ENCODE measurements at regions not wholly inside any gene's neighbourhood (a gene's known extent, or its start where the extent isn't known, plus 50 kb on each side); places are given as distances from the start of the nearest gene placed in this dataset.

DNA sequence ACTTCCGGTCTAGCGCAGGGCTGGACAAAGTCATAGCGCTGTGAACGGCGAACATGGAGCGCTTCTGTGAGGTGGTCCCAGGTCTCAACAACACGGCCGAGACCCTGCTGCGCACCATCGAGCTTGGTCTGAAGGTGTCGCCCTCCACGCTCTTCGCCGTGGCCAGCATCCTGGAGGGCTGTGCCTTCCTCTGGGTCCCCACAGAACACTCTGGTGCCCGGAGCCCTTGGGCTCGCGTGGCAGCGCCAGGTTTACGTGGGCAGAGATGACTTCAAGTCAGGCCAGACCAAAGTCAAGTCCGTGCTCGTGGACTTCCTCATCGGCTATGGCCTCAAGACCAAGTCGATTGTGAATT, 128.6 kb downstream of the ANAPC4 start:
- Histone ChIP-seq H3K4me2 (ENCODE audit: low read length) (no peak overlapping the region), H3K27ac (ENCODE audit: low read depth, low read length) (no peak overlapping the region), H3K4me3 (replicated peaks in 1 of 2; ENCODE audit: low read depth in 1 of 2, low read length in 2 of 2) (no peak overlapping the region), H4K20me1 (ENCODE audit: insufficient read depth) (no peaks in the 10 kb centered on the region), H2AFZ (ENCODE audit: low read depth, low read length, poor library complexity, severe bottlenecking) (no peak overlapping the region), H3K36me3 (ENCODE audit: control insufficient read depth in 1 of 2, insufficient read depth in 2 of 2, low read length in 2 of 2) (no peaks in the 10 kb centered on the region), H3K9me3 (ENCODE audit: control insufficient read depth in 1 of 2, insufficient read depth in 1 of 2, low read depth in 1 of 2, low read length in 2 of 2) (no peaks in the 10 kb centered on the region), H3K27me3 (ENCODE audit: insufficient read depth, low read length) (no peaks in the 10 kb centered on the region), H3K79me2 (ENCODE audit: insufficient read depth, low read length) (no peaks in the 10 kb centered on the region), H3K9me2 (ENCODE audit: insufficient read depth) (no peaks in the 10 kb centered on the region), H3K4me1 (ENCODE audit: control insufficient read depth in 1 of 2, insufficient read depth in 2 of 2, low read length in 2 of 2) (no peaks in the 10 kb centered on the region), H3K9ac (ENCODE audit: low read length) (no peak overlapping the region)
- DNase-seq (ENCODE audit: low read depth, low spot score) (no peak), ATAC-seq (no peak)
- intact Hi-C loops (cut with micrococcal nuclease), result no loop called here
- TF ChIP-seq, protein P1, sequence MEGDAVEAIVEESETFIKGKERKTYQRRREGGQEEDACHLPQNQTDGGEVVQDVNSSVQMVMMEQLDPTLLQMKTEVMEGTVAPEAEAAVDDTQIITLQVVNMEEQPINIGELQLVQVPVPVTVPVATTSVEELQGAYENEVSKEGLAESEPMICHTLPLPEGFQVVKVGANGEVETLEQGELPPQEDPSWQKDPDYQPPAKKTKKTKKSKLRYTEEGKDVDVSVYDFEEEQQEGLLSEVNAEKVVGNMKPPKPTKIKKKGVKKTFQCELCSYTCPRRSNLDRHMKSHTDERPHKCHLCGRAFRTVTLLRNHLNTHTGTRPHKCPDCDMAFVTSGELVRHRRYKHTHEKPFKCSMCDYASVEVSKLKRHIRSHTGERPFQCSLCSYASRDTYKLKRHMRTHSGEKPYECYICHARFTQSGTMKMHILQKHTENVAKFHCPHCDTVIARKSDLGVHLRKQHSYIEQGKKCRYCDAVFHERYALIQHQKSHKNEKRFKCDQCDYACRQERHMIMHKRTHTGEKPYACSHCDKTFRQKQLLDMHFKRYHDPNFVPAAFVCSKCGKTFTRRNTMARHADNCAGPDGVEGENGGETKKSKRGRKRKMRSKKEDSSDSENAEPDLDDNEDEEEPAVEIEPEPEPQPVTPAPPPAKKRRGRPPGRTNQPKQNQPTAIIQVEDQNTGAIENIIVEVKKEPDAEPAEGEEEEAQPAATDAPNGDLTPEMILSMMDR (IDR thresholded peaks at IDR 0.05 in 2 of 3, conservative IDR thresholded peaks at IDR 0.05 in 1 of 3; ENCODE audit: borderline replicate concordance in 1 of 3, insufficient read depth in 1 of 3, low read depth in 2 of 3, low read length in 2 of 3), result no peak
- TF ChIP-seq YY1 (IDR thresholded peaks at IDR 0.05; ENCODE audit: extremely low read depth, insufficient replicate concordance, low read depth, low read length), result no peak
- no peak for TF ChIP-seq ZFX (IDR thresholded peaks at IDR 0.05)
- TF ChIP-seq POLR2AphosphoS5 (IDR thresholded peaks at IDR 0.05; ENCODE audit: low read depth, low read length), result no peak
- ChIA-PET CTCF (no interaction called here), POLR2A (no interaction called here), RAD21 (ENCODE audit: low non-redundant PET in 1 of 2, low total read pairs in 2 of 2, uncharacterized antibody in 2 of 2, unreplicated experiment in 2 of 2) (no interaction called here)
- BruUV-seq (replicated peaks), result no TSS peak

DNA sequence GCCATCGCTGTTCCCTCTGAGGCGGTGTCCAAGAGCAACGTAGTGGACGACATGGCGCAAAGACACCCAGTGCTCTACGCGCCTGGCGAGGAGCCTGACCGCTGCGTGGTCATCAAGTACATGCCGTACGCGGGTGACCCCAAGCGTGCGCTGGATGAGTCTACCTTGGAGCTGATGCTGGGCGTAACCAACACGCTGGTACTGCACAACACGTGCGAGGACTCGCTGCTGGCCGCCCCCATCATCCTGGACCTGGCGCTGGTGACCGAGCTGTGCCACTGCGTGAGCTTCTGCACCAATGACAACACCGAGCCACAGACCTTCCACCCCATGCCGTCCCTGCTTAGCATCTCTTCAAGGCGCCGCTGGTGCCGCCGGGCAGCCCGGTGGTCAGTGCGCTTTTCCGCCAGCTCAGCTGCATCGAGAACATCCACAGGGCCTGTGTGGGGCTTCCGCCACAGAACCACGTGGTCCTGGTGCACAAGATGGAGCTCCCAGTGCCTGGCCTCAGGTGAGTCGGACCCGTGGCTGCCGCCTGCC, 129.0 kb downstream of the ANAPC4 start:
- no peak overlapping the region for H3K4me2 ChIP-seq (ENCODE audit: low read length)
- H3K79me2 ChIP-seq (ENCODE audit: insufficient read depth, low read length), result no peaks in the 10 kb centered on the region
- no TSS peak for BruUV-seq (replicated peaks)
- intact Hi-C loops (cut with micrococcal nuclease), result no loop called here
- H3K9ac ChIP-seq (ENCODE audit: low read length), result no peak overlapping the region
- ChIA-PET RAD21 (ENCODE audit: low non-redundant PET in 1 of 2, low total read pairs in 2 of 2, uncharacterized antibody in 2 of 2, unreplicated experiment in 2 of 2) (no interaction called here), CTCF (no interaction called here), POLR2A (no interaction called here)
- H3K36me3 ChIP-seq (ENCODE audit: control insufficient read depth in 1 of 2, insufficient read depth in 2 of 2, low read length in 2 of 2), result no peaks in the 10 kb centered on the region
- H3K27ac ChIP-seq (ENCODE audit: low read depth, low read length), result no peak overlapping the region
- H3K4me3 ChIP-seq (replicated peaks in 1 of 2; ENCODE audit: low read depth in 1 of 2, low read length in 2 of 2), result no peak overlapping the region
- DNase-seq (ENCODE audit: low read depth, low spot score) (no peak), ATAC-seq (no peak)
- H3K9me3 ChIP-seq (ENCODE audit: control insufficient read depth in 1 of 2, insufficient read depth in 1 of 2, low read depth in 1 of 2, low read length in 2 of 2), result no peaks in the 10 kb centered on the region
- no peaks in the 10 kb centered on the region for H4K20me1 ChIP-seq (ENCODE audit: insufficient read depth)
- H3K27me3 ChIP-seq (ENCODE audit: insufficient read depth, low read length), result no peaks in the 10 kb centered on the region
- H3K9me2 ChIP-seq (ENCODE audit: insufficient read depth), result no peaks in the 10 kb centered on the region
- H2AFZ ChIP-seq (ENCODE audit: low read depth, low read length, poor library complexity, severe bottlenecking), result no peak overlapping the region
- no peaks in the 10 kb centered on the region for H3K4me1 ChIP-seq (ENCODE audit: control insufficient read depth in 1 of 2, insufficient read depth in 2 of 2, low read length in 2 of 2)
- no peak for TF ChIP-seq RAD21 (IDR thresholded peaks at IDR 0.05; ENCODE audit: low read depth)
- no peak for TF ChIP-seq CBX3 (IDR thresholded peaks at IDR 0.05; ENCODE audit: low read depth)
- TF ChIP-seq, protein P2, sequence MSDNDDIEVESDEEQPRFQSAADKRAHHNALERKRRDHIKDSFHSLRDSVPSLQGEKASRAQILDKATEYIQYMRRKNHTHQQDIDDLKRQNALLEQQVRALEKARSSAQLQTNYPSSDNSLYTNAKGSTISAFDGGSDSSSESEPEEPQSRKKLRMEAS (IDR thresholded peaks at IDR 0.05), result no peak
- TF ChIP-seq CEBPB (IDR thresholded peaks at IDR 0.05; ENCODE audit: low read depth), result no peak
- TF ChIP-seq FOSL1 (IDR thresholded peaks at IDR 0.05; ENCODE audit: low read depth), result no peak
- no peak for TF ChIP-seq EGR1 (IDR thresholded peaks at IDR 0.05; ENCODE audit: low read depth)
- no peak for TF ChIP-seq SIN3A (IDR thresholded peaks at IDR 0.05; ENCODE audit: low read depth)
- no peak for TF ChIP-seq EZH2 (IDR thresholded peaks at IDR 0.05)
- TF ChIP-seq, protein P3, sequence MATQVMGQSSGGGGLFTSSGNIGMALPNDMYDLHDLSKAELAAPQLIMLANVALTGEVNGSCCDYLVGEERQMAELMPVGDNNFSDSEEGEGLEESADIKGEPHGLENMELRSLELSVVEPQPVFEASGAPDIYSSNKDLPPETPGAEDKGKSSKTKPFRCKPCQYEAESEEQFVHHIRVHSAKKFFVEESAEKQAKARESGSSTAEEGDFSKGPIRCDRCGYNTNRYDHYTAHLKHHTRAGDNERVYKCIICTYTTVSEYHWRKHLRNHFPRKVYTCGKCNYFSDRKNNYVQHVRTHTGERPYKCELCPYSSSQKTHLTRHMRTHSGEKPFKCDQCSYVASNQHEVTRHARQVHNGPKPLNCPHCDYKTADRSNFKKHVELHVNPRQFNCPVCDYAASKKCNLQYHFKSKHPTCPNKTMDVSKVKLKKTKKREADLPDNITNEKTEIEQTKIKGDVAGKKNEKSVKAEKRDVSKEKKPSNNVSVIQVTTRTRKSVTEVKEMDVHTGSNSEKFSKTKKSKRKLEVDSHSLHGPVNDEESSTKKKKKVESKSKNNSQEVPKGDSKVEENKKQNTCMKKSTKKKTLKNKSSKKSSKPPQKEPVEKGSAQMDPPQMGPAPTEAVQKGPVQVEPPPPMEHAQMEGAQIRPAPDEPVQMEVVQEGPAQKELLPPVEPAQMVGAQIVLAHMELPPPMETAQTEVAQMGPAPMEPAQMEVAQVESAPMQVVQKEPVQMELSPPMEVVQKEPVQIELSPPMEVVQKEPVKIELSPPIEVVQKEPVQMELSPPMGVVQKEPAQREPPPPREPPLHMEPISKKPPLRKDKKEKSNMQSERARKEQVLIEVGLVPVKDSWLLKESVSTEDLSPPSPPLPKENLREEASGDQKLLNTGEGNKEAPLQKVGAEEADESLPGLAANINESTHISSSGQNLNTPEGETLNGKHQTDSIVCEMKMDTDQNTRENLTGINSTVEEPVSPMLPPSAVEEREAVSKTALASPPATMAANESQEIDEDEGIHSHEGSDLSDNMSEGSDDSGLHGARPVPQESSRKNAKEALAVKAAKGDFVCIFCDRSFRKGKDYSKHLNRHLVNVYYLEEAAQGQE (IDR thresholded peaks at IDR 0.05; ENCODE audit: low read depth), result no peak
- no peak for TF ChIP-seq SRF (IDR thresholded peaks at IDR 0.05; ENCODE audit: low read depth)
- no peak for TF ChIP-seq SP1 (IDR thresholded peaks at IDR 0.05; ENCODE audit: low read depth)
- no peak for TF ChIP-seq ZNF274 (IDR thresholded peaks at IDR 0.05; ENCODE audit: low read depth, low read length)
- TF ChIP-seq ZFX (IDR thresholded peaks at IDR 0.05), result no peak
